Nephron (organoid): ENCODE measurements at regions not wholly inside any gene's neighbourhood (a gene's known extent, or its start where the extent isn't known, plus 50 kb on each side); places are given as distances from the start of the nearest gene placed in this dataset.

ENCODE experiments used
- H3K27ac Mint-ChIP-seq, 3 experiments: 2 replicates each; pipeline ENCODE4 v1.8.0; 2020; ENCODE audit warnings: mixed read lengths in 3 of 3, mild to moderate bottlenecking in 2 of 3, moderate library complexity in 1 of 3
- H3K27me3 Mint-ChIP-seq: 2 replicates; pipeline ENCODE4 v1.8.0; 2021; ENCODE audit warnings: low read depth, mild to moderate bottlenecking, moderate library complexity, mixed read lengths
- H3K36me3 Mint-ChIP-seq: 2 replicates; pipeline ENCODE4 v1.8.0; 2020; ENCODE audit warnings: low read depth, mixed read lengths
- H3K4me1 Mint-ChIP-seq: 2 replicates; pipeline ENCODE4 v1.8.0; 2020; ENCODE audit warnings: mixed read lengths
- H3K4me3 Mint-ChIP-seq, 3 experiments: 2 replicates each; pipeline ENCODE4 v1.8.0; 2020; ENCODE audit warnings: mild to moderate bottlenecking in 3 of 3, mixed read lengths in 3 of 3, moderate library complexity in 2 of 3
- H3K9me3 Mint-ChIP-seq: 2 replicates; pipeline ENCODE4 v1.8.0; 2020; ENCODE audit warnings: mixed read lengths
- CTCF ChIP-seq, 3 experiments: fragments of 200-600 bp; sonication (generic); IDR thresholded peaks; one replicate each; pipeline ENCODE4 v1.5.0; 2021; ENCODE audit warnings: antibody characterized with exemption in 3 of 3; ENCODE audit not compliant: unreplicated experiment in 3 of 3

GRCh38 chr10:42111661-42112330, 526.6 kb downstream of the ZNF33B start:
- Mint-ChIP-seq H3K27ac (no peak overlapping the region), H3K4me1 (no peaks in the 10 kb centered on the region), H3K36me3 (no peaks in the 10 kb centered on the region), H3K9me3 (peaks cover 35% of the 10 kb centered on the region), H3K4me3 (no peak overlapping the region), H3K27me3 (no peaks in the 10 kb centered on the region)
- TF ChIP-seq CTCF (IDR thresholded peaks at IDR 0.05; ENCODE audit: unreplicated experiment in 3 of 3) = no peak

GRCh38 chr10:42111076-42111475, 527.3 kb downstream of the ZNF33B start:
- no peak for TF ChIP-seq CTCF (IDR thresholded peaks at IDR 0.05; ENCODE audit: unreplicated experiment in 3 of 3)
- H3K4me3 Mint-ChIP-seq = no peak overlapping the region
- H3K27me3 Mint-ChIP-seq = no peaks in the 10 kb centered on the region
- no peaks in the 10 kb centered on the region for H3K4me1 Mint-ChIP-seq
- no peaks in the 10 kb centered on the region for H3K36me3 Mint-ChIP-seq
- peaks cover 36% of the 10 kb centered on the region for H3K9me3 Mint-ChIP-seq
- no peak overlapping the region for H3K27ac Mint-ChIP-seq
